ENCODE measurements at regions not wholly inside any gene's neighbourhood (a gene's known extent, or its start where the extent isn't known, plus 50 kb on each side); places are given as distances from the start of the nearest gene placed in this dataset.

DNA sequence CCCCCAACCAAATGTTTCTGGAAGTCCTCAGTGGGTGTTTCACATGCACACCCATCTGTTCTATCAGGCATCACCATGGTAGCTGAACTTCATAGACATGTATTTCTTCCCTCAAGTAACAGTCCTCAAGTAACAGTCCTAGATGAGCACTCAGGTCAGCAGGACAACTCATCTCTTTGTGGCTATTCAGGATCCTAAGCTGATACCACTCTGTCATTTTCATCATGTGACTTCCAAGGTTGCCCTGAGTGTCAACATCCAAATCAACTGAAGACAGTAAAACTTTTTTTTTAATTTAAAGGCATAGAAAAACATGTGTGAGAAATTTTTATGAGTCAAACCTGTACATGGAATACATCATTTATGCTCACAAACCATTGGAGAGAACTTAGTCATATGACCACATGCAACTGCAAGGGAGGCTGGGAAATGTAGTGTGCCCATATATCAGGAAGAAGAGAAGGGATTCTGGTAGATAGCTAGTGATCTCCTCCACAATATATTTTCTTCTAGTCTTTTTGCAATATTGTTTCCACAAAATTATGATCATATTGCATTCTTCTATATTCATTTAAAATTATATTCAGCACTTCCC is 64.2 kb upstream of the FST start:
- no peak for DNase-seq (ENCODE audit: low spot score)

DNA sequence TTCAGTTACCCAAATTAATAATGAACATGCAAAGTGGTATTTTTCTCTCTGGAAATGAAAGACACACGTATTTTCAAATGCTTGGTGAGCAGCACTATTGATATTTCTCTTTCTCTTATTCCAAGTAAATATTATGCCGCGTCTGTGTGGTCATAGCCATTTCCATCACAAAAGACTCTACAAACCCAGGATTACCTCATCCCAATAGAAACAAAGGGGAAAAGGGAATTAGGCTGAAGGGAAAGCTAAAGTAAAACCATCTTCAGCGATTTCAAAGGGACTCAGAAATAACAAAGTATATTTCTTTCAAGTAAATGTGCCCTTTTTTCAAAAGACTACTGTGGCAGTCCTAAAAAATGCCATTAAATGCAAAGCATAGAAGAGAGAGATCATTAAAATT is 62.0 kb upstream of the FST start:
- DNase-seq (ENCODE audit: low spot score) = no peak

DNA sequence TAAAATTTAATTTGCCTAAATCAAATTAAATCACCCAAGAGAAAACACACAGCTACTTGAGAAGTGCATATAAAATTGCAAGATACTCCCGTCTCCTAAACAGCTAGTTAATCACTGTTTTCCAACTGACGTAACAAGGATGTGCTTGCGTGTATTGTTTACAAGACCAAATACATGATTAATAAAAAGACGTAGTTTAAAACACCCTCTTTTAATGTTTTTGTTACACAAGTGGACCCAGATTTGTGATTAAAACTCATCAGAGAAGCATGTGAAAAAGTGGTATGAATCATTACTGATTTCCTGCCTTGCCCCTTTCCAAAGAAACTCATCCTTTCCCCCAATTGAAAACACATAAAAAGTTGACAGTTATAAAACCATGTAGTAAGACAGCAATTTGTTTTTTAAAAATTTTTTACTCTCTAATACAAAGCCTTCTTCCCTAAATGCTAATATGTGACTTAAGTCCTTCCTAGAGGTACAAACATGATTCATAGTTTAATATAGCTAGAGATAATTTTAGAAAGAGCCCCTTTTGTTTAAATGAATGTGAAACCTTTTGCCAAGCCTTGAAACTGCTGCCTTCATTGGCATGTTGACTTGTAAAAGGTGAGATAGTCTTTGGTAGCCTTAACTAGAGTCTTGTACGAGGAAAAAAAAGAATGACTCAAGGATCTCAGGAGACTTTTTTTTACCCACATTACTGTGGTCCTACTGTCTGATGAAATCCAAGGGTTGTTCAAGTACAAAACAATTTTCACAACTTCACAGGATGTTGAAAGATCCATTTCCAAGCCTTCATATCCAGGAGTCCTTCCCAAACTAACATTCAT is 61.4 kb upstream of the FST start:
- peak; percentile 49 for DNase-seq (ENCODE audit: low spot score)

DNA sequence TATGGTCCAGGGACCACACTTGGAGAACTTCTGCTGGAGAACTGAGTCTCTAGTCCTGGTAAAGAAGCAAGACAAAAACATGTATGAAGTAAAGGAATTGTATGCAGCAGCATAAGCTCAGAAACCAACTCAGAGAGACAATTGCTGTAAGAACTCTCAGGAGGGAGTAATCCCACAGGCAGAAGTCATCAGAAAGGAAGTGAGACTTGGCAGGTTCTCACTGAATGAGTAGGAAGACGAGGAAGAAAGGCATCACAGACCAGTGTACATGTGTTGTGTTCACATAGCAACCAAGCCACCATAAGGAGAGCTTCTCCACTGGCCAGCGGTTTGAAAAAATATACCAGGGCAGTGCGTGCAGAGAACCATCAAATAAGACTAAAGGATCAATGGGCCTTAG is 57.9 kb upstream of the FST start:
- peak; percentile 31 for DNase-seq (ENCODE audit: low spot score)

DNA sequence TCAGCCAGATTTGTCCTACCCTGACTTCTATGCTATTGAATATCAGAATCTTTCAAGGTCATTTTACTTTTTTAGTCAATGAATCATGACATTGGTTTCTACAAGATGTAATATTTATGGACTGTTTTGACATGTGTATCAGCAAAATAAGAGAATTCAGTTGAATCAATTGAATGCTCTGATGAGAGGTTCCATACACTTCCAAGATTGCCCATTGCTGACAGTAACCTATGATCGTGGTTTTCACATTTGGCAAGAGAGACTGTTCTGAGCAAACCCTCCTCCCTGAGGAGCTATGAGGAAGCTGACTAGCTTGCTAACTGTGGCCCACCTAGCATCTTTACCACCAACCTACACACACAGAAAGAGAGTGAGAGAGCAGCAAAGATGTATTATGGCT is 56.7 kb upstream of the FST start:
- no peak for DNase-seq (ENCODE audit: low spot score)

DNA sequence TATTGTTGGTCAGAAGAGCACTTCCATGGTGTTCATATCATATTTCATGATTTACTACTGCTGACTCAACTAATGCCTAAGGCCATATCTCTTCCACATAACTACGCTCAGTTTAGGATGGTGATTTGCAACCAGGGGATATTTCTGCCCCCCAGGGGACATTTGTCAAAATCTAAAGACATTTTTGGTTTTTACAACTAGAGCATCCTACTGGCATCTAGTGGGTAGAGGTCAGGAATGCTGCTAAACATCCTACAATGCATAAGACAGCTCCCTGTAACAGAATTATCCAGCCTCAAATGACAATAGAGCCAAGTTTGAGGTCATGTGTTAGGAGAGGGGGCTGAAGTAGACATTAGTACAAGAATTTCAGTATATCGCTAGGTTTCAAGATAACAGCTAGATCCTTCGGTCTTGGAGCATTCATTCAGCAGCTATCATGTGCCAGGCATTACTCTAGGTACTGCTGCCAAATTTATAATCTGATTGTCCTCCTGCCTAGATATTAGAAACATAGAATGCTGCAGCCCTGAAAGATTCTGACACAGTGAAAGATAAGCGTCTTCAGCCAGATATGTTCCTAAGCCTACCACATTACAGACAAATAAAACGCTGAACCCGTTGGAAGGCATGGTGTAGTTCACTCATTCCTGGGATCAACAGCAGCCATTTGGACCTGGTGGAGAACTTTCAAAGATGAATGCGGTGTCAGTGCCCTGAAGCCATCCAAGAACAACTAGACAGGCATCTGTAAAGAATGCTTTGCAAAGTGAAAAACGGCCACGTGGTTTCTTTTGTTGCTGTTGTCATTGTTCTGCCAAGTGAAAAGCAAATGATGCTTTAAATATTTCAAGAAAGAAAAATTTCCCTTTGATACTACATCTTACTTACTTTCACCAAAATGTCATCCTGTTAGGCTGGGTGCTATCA is 55.5 kb upstream of the FST start:
- DNase-seq (ENCODE audit: low spot score) = no peak

DNA sequence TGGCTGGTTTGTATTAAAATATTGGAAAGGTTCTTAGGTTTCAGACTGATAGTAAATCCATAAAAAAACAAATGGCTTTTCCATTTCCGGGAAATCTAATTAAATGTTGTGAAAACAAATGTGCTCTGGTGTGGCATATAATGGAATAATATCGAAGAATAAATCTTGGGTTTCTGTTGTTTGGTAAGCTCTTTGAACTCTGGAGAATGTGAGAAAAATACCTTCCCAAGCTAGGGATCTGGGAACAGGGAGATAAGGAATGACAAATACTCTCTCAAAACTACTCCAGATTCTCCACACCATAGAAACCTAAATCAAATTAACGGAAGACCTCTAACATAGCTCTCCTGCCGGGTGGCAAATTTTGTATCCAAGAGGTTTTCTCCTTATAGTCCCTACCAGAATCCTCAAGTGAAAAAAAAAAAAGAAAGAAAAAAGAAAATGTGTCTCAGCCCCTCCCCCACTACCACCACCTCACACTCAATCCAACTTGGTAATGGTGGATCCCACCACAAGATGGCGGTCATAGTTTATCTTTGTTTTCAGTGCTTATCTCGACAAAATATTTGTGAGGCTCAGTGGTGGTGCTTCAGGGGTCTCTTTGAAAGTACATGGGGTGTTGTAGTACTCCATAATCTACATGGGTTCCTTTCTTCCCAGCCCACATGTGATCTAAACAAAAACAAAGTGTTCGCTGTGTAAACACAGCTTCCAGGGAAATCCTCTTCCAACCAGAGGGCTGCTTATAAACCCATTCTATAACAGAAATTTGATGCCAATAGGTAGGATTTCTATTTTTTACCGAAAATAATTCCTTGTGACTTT is 54.5 kb upstream of the FST start:
- DNase-seq (ENCODE audit: low spot score) = no peak

DNA sequence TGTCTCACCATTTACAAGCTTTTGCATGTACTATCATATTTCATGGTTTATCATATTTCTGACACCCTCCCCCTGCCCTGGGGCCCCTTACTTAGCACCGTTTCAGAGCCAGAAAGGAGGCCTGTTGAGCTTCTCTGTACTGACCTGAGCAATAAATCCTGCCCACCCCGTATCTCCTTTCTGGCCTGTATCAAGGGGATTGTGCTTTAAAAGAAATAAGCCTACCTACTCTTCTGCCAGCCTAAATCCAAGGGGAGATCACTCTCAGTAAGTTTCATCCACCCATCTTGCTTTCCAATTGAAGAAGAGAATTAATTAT is 54.0 kb upstream of the FST start:
- no peak for DNase-seq (ENCODE audit: low spot score)

DNA sequence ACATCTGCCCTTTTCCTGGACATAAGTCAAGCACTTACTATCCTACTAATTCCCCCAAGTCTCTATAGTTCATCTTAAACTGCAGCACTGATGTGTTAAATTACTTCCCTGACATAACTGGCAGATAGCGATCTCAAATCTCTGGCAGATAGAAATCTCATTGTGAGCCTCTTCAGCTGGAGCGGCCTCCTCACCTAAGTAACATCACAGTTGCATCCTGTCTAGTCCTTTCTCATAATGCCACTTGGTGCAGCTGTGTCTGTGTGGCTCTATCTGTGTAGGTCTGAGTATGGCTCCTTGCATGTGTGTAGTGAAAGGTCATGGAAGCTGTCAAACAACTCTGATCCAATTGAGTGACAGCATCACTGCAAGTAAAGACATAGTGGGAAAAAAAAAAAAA is 53.6 kb upstream of the FST start:
- DNase-seq (ENCODE audit: low spot score) = no peak

DNA sequence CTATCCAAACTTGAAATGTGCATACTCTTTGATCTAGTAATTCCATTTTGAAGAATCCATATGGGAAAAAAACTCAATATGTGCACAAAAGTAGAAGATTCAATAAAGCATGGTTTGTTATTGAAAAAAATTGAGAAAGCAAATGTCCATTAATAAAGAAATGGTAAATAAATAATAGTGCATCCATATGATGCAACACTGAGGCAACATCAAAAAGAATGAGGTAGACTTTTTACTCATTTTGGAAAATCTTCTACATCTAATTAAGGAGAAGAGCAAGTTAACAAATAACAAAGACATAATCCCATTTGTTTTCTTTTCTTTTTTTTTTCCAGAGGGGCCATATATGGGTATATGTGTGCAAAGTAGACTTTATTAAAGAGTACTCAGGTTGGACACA is 52.5 kb upstream of the FST start:
- no peak for DNase-seq (ENCODE audit: low spot score)

DNA sequence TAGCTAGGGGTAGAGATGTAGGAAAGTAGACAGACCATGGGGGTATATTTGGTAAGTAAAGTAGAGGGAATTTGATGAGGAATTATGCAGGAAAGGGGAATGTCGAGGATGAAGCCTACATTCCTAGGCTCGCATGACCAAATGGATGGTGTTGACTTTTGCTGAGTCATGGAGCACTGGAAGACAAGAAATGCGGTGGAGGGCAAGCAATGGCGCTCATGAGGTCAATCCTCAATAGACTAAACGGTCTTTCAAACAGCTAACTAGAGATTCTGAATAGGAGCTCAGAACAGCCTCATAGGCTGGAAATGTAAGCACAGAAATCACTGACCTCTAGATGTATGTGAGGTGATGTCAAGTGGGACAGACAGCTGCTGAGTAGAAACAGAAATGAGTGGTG is 50.7 kb upstream of the FST start:
- peak; percentile 42 for DNase-seq (ENCODE audit: low spot score)

DNA sequence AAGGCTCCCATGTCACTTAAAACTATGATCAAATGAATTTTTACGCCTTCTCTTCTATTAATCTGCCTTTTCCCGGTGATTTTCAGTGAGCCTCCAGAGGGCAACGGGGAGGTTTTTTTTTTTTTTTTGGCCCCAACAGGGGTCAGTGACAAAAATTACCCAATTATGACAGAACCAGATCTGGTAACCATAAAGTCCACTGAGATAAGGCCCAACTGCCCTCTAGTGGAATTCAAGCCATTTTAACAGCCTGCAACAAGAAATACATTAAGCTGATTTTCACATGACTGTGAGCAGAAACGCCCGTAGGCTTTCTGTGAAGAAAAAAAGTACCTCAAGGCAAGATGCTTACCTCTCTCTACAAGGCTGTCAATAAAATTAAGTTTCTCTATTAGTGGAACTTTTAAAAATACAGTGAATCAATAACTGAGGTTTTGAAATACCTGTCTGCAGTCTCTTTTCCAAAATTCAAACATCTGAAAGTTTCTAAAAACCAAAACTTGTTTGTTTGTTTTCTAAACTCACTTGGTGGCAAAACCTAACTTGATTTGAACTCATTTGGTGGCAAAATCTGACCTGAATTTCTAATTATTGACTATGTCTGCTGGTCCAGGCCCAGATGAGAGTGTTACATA is 49.7 kb upstream of the FST start:
- DNase-seq (ENCODE audit: low spot score) = peak; percentile 35

All from kidney tubule cell (primary cell).